ENCODE measurements at regions not wholly inside any gene's neighbourhood (a gene's known extent, or its start where the extent isn't known, plus 50 kb on each side); places are given as distances from the start of the nearest gene placed in this dataset.

GRCh38 chr5:35440409-35440808 is 177.3 kb upstream of the SPEF2 start:
- TF ChIP-seq POLR2A (IDR thresholded peaks at IDR 0.05): no peak
- TF ChIP-seq, protein P1, sequence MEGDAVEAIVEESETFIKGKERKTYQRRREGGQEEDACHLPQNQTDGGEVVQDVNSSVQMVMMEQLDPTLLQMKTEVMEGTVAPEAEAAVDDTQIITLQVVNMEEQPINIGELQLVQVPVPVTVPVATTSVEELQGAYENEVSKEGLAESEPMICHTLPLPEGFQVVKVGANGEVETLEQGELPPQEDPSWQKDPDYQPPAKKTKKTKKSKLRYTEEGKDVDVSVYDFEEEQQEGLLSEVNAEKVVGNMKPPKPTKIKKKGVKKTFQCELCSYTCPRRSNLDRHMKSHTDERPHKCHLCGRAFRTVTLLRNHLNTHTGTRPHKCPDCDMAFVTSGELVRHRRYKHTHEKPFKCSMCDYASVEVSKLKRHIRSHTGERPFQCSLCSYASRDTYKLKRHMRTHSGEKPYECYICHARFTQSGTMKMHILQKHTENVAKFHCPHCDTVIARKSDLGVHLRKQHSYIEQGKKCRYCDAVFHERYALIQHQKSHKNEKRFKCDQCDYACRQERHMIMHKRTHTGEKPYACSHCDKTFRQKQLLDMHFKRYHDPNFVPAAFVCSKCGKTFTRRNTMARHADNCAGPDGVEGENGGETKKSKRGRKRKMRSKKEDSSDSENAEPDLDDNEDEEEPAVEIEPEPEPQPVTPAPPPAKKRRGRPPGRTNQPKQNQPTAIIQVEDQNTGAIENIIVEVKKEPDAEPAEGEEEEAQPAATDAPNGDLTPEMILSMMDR (IDR thresholded peaks at IDR 0.05): no peak
